IMR-90 (cell line): ENCODE measurements at regions not wholly inside any gene's neighbourhood (a gene's known extent, or its start where the extent isn't known, plus 50 kb on each side); places are given as distances from the start of the nearest gene placed in this dataset.

Experiments
- ATAC-seq: fragments of 200-7000 bp; cut with Tn5 transposase; 2 replicates; pipeline ENCODE4 v1.9.1; 2020; ENCODE audit warnings: low read depth, mild to moderate bottlenecking, moderate library complexity
- BruUV-seq: library from RNA; stranded (reverse); fragments of 400-500 nt; replicated peaks from 2 replicates; lab custom pipeline; 2021; lab: Mats Ljungman, UMichigan
- CTCF ChIA-PET: fragments of 300-600 bp; formaldehyde crosslinking; extraction: SDS; loops from one replicate; lab custom pipeline; 2021; ENCODE audit warnings: antibody characterized with exemption; lab: Yijun Ruan, JAX
- POLR2A ChIA-PET: fragments of 300-600 bp; sonication (Branson Sonifier 250); formaldehyde crosslinking; loops from one replicate; lab custom pipeline; 2022; ENCODE audit warnings: antibody characterized with exemption; ENCODE audit not compliant: unreplicated experiment; lab: Charles Lee
- DNase-seq: peaks from one replicate; pipeline ENCODE4 v3.0.0; 2013
- H2AFZ ChIP-seq: replicated peaks from 2 replicates; pipeline ENCODE3; 2013; ENCODE audit warnings: low read length, mild to moderate bottlenecking; ENCODE audit not compliant: poor library complexity
- H2AK5ac ChIP-seq: 2 replicates; pipeline ENCODE4 v1.6.1; 2013; ENCODE audit warnings: low read depth, low read length, inconsistent platforms
- H2AK9ac ChIP-seq: replicated peaks from 2 replicates; pipeline ENCODE3; 2013; ENCODE audit warnings: mild to moderate bottlenecking, low read depth, low read length, moderate library complexity; ENCODE audit not compliant: poor library complexity
- H2BK120ac ChIP-seq: 2 replicates; pipeline ENCODE4 v1.6.1; 2013; ENCODE audit warnings: low read depth, low read length, inconsistent platforms
- H2BK15ac ChIP-seq: 3 replicates; pipeline ENCODE4 v1.6.1; 2013; ENCODE audit warnings: low read depth, low read length, inconsistent platforms
- H2BK20ac ChIP-seq: 2 replicates; pipeline ENCODE4 v1.6.1; 2013; ENCODE audit warnings: low read depth, mild to moderate bottlenecking, inconsistent platforms, low read length, moderate library complexity
- H2BK5ac ChIP-seq: 2 replicates; pipeline ENCODE4 v1.6.1; 2013; ENCODE audit warnings: mild to moderate bottlenecking, low read depth, low read length, inconsistent platforms; ENCODE audit not compliant: poor library complexity, severe bottlenecking
- H3K14ac ChIP-seq: replicated peaks from 2 replicates; pipeline ENCODE4 v1.6.1; 2013; ENCODE audit warnings: low read depth, low read length, inconsistent platforms
- H3K18ac ChIP-seq: 2 replicates; pipeline ENCODE4 v1.6.1; 2013; ENCODE audit warnings: low read depth, low read length, control low read depth
- H3K23ac ChIP-seq: 2 replicates; pipeline ENCODE4 v1.6.1; 2013; ENCODE audit warnings: low read depth, low read length, inconsistent platforms
- H3K27ac ChIP-seq: 2 replicates; pipeline ENCODE4 v1.5.1; 2013; ENCODE audit warnings: mild to moderate bottlenecking, control low read depth, low read length; ENCODE audit not compliant: insufficient read depth
- H3K27me3 ChIP-seq: 2 replicates; pipeline ENCODE4 v1.6.1; 2013; ENCODE audit warnings: low read length; ENCODE audit not compliant: control insufficient read depth, insufficient read depth
- H3K36me3 ChIP-seq: 2 replicates; pipeline ENCODE4 v1.6.1; 2013; ENCODE audit warnings: low read length, mixed read lengths; ENCODE audit not compliant: control insufficient read depth, insufficient read depth
- H3K4ac ChIP-seq: 2 replicates; pipeline ENCODE4 v1.6.1; 2013; ENCODE audit warnings: low read depth, low read length, inconsistent platforms
- H3K4me1 ChIP-seq: 2 replicates; pipeline ENCODE4 v1.6.1; 2013; ENCODE audit warnings: low read length, mixed read lengths; ENCODE audit not compliant: control insufficient read depth, insufficient read depth
- H3K4me2 ChIP-seq: 2 replicates; pipeline ENCODE4 v1.6.1; 2013; ENCODE audit warnings: low read depth, mild to moderate bottlenecking, control low read depth, low read length, moderate library complexity
- H3K4me3 ChIP-seq: 2 replicates; pipeline ENCODE4 v1.5.1; 2013; ENCODE audit warnings: low read depth, mild to moderate bottlenecking, control low read depth, low read length, moderate library complexity; ENCODE audit not compliant: insufficient read depth
- H3K56ac ChIP-seq: 2 replicates; pipeline ENCODE4 v1.6.1; 2013; ENCODE audit warnings: low read length, inconsistent platforms; ENCODE audit not compliant: insufficient read depth; ENCODE audit errors: extremely low read depth
- H3K79me1 ChIP-seq, 2 experiments: 2 replicates each; pipeline ENCODE4 v1.6.1; 2013; ENCODE audit warnings: low read length in 2 of 2, inconsistent platforms in 1 of 2, low read depth in 1 of 2
- H3K9ac ChIP-seq: 2 replicates; pipeline ENCODE4 v1.6.1; 2013; ENCODE audit warnings: low read depth, low read length, control low read depth
- H3K9me1 ChIP-seq: 2 replicates; pipeline ENCODE4 v1.6.1; 2013; ENCODE audit warnings: low read length, inconsistent platforms; ENCODE audit not compliant: insufficient read depth
- H3K9me3 ChIP-seq: 2 replicates; pipeline ENCODE4 v1.6.1; 2013; ENCODE audit warnings: low read length; ENCODE audit not compliant: control insufficient read depth, insufficient read depth
- H4K20me1 ChIP-seq: 2 replicates; pipeline ENCODE4 v1.6.1; 2013; ENCODE audit warnings: low read length, inconsistent platforms; ENCODE audit not compliant: insufficient read depth
- H4K5ac ChIP-seq: 2 replicates; pipeline ENCODE4 v1.6.1; 2013; ENCODE audit warnings: mild to moderate bottlenecking, low read depth, low read length, control low read depth
- H4K8ac ChIP-seq, 2 experiments: 2 replicates each; pipeline ENCODE4 v1.6.1; 2013; ENCODE audit warnings: low read depth in 2 of 2, low read length in 2 of 2, control low read depth in 1 of 2, inconsistent platforms in 1 of 2
- H4K91ac ChIP-seq: 2 replicates; pipeline ENCODE4 v1.6.1; 2013; ENCODE audit warnings: low read depth, low read length, inconsistent platforms; ENCODE audit not compliant: insufficient read depth
- MAZ ChIP-seq: IDR thresholded peaks from 2 replicates; pipeline ENCODE4 v1.6.1; 2012; ENCODE audit warnings: low read depth, mild to moderate bottlenecking, low read length, improper control_type of control experiment, moderate library complexity, borderline replicate concordance
- dilution Hi-C: fragments of 300-500 bp; cut with HindIII; formaldehyde crosslinking; loops from one replicate; pipeline ENCODE4 v1.14.3; 2018; ENCODE audit warnings: low sequenced_read_pairs; ENCODE audit not compliant: unreplicated experiment
- in situ Hi-C: fragments of 300-500 bp; cut with MboI; formaldehyde crosslinking; loops from 3 replicates; pipeline ENCODE4 v1.14.3; 2019; ENCODE audit warnings: low sequenced_read_pairs, inconsistent platforms, mixed read lengths
- intact Hi-C: fragments of 100-400 bp; cut with micrococcal nuclease; formaldehyde crosslinking; loops from 2 replicates; pipeline ENCODE4 v1.10.0; 2022

- Histone ChIP-seq H4K91ac (no peak overlapping the region), H3K9ac (no peak overlapping the region), H3K9me1 (no peaks in the 10 kb centered on the region), H3K23ac (no peak overlapping the region), H3K27me3 (no peaks in the 10 kb centered on the region), H3K56ac (no peak overlapping the region), H2AK9ac (no peak overlapping the region), H3K4me2 (no peak overlapping the region), H3K36me3 (no peaks in the 10 kb centered on the region), H2AK5ac (no peak overlapping the region), H2AFZ (no peak overlapping the region), H4K8ac (no peak overlapping the region), H3K14ac (no peak overlapping the region), H3K27ac (no peak overlapping the region), H3K18ac (no peak overlapping the region), H3K4ac (no peak overlapping the region), H3K4me3 (no peak overlapping the region), H3K79me1 (no peaks in the 10 kb centered on the region), H2BK15ac (no peak overlapping the region), H2BK120ac (no peak overlapping the region), H2BK20ac (no peak overlapping the region), H2BK5ac (no peak overlapping the region), H4K5ac (no peak overlapping the region), H3K4me1 (no peaks in the 10 kb centered on the region), H4K20me1 (no peaks in the 10 kb centered on the region), H3K9me3 (peaks cover 3% of the 10 kb centered on the region; the same call in 1 of the 2 replicates)
- dilution Hi-C loops (no loop called here), in situ Hi-C loops (no loop called here), intact Hi-C loops (no loop called here)
- ATAC-seq = no peak
- TF ChIP-seq MAZ = no peak
- BruUV-seq = no TSS peak
- CTCF ChIA-PET = no interaction called here
- POLR2A ChIA-PET = no interaction called here
- DNase-seq = no peak
Measured at GRCh38 chr2:49812730-49813129, 658.4 kb upstream of the FSHR start.
